Mucosa of stomach (tissue), 1 donor: ENCODE measurements at regions not wholly inside any gene's neighbourhood (a gene's known extent, or its start where the extent isn't known, plus 50 kb on each side); places are given as distances from the start of the nearest gene placed in this dataset.

ENCODE experiments used
- H3K27me3 ChIP-seq: one replicate; pipeline ENCODE4 v1.7.0; 2013; ENCODE audit warnings: mild to moderate bottlenecking, low read length; ENCODE audit not compliant: control insufficient read depth, insufficient read depth
- H3K36me3 ChIP-seq: one replicate; pipeline ENCODE4 v1.7.0; 2013; ENCODE audit warnings: low read length; ENCODE audit not compliant: control insufficient read depth, insufficient read depth
- H3K4me1 ChIP-seq: one replicate; pipeline ENCODE4 v1.7.0; 2013; ENCODE audit warnings: mild to moderate bottlenecking, low read length; ENCODE audit not compliant: control insufficient read depth, insufficient read depth
- H3K4me3 ChIP-seq: one replicate; pipeline ENCODE4 v1.7.0; 2013; ENCODE audit warnings: low read length
- H3K9ac ChIP-seq: one replicate; pipeline ENCODE4 v1.7.0; 2013; ENCODE audit warnings: mild to moderate bottlenecking, low read length, moderate library complexity
- H3K9me3 ChIP-seq: one replicate; pipeline ENCODE4 v1.7.0; 2013; ENCODE audit warnings: mild to moderate bottlenecking, low read length, moderate library complexity; ENCODE audit not compliant: control insufficient read depth
- donor health status: Pancreatic carcinoma.

- H3K4me1 ChIP-seq: no peaks in the 10 kb centered on the region
Measured at GRCh38 chr14:61226015-61226654, 55.0 kb downstream of the TMEM30B start.

GRCh38 chr14:61225344-61225743, 55.8 kb downstream of the TMEM30B start:
- Histone ChIP-seq H3K27me3 (no peaks in the 10 kb centered on the region), H3K4me3 (no peak overlapping the region), H3K9me3 (no peaks in the 10 kb centered on the region), H3K9ac (no peak overlapping the region), H3K36me3 (no peaks in the 10 kb centered on the region), H3K4me1 (no peaks in the 10 kb centered on the region)

More at GRCh38 chr14:61226015-61226654, 55.0 kb downstream of the TMEM30B start:
- Histone ChIP-seq H3K9ac (no peak overlapping the region), H3K4me3 (no peak overlapping the region), H3K9me3 (no peaks in the 10 kb centered on the region), H3K27me3 (no peaks in the 10 kb centered on the region), H3K36me3 (no peaks in the 10 kb centered on the region)

GRCh38 chr14:61223552-61223951, 57.6 kb downstream of the TMEM30B start:
- H3K27me3 ChIP-seq: no peaks in the 10 kb centered on the region
- H3K4me1 ChIP-seq: no peaks in the 10 kb centered on the region
- no peaks in the 10 kb centered on the region for H3K36me3 ChIP-seq
- no peaks in the 10 kb centered on the region for H3K9me3 ChIP-seq
- H3K4me3 ChIP-seq: no peak overlapping the region
- H3K9ac ChIP-seq: no peak overlapping the region

GRCh38 chr14:61222388-61222787, 58.8 kb downstream of the TMEM30B start:
- H3K36me3 ChIP-seq: no peaks in the 10 kb centered on the region
- no peaks in the 10 kb centered on the region for H3K27me3 ChIP-seq
- no peaks in the 10 kb centered on the region for H3K9me3 ChIP-seq
- H3K4me1 ChIP-seq: no peaks in the 10 kb centered on the region
- no peak overlapping the region for H3K4me3 ChIP-seq
- no peak overlapping the region for H3K9ac ChIP-seq

GRCh38 chr14:61221906-61222305, 59.2 kb downstream of the TMEM30B start:
- H3K4me3 ChIP-seq: no peak overlapping the region

GRCh38 chr14:61219673-61220072, 61.5 kb downstream of the TMEM30B start:
- Histone ChIP-seq H3K4me1 (no peaks in the 10 kb centered on the region), H3K27me3 (no peaks in the 10 kb centered on the region), H3K9me3 (no peaks in the 10 kb centered on the region), H3K9ac (no peak overlapping the region), H3K36me3 (no peaks in the 10 kb centered on the region), H3K4me3 (no peak overlapping the region)

More at GRCh38 chr14:61221906-61222305, 59.2 kb downstream of the TMEM30B start:
- no peaks in the 10 kb centered on the region for H3K27me3 ChIP-seq
- no peaks in the 10 kb centered on the region for H3K9me3 ChIP-seq
- H3K9ac ChIP-seq: no peak overlapping the region
- no peaks in the 10 kb centered on the region for H3K36me3 ChIP-seq
- no peaks in the 10 kb centered on the region for H3K4me1 ChIP-seq

GRCh38 chr14:61219256-61219655, 61.9 kb downstream of the TMEM30B start:
- H3K9me3 ChIP-seq: no peaks in the 10 kb centered on the region
- no peaks in the 10 kb centered on the region for H3K36me3 ChIP-seq

GRCh38 chr14:61218767-61219166, 62.4 kb downstream of the TMEM30B start:
- Histone ChIP-seq H3K9me3 (no peaks in the 10 kb centered on the region), H3K4me3 (no peak overlapping the region), H3K9ac (no peak overlapping the region), H3K27me3 (no peaks in the 10 kb centered on the region), H3K36me3 (no peaks in the 10 kb centered on the region), H3K4me1 (no peaks in the 10 kb centered on the region)

More at GRCh38 chr14:61219256-61219655, 61.9 kb downstream of the TMEM30B start:
- no peak overlapping the region for H3K9ac ChIP-seq
- H3K27me3 ChIP-seq: no peaks in the 10 kb centered on the region
- no peaks in the 10 kb centered on the region for H3K4me1 ChIP-seq
- H3K4me3 ChIP-seq: no peak overlapping the region

GRCh38 chr14:61218157-61218556, 63.0 kb downstream of the TMEM30B start:
- no peaks in the 10 kb centered on the region for H3K9me3 ChIP-seq
- H3K4me3 ChIP-seq: no peak overlapping the region
- H3K4me1 ChIP-seq: no peaks in the 10 kb centered on the region
- no peaks in the 10 kb centered on the region for H3K27me3 ChIP-seq
- no peak overlapping the region for H3K9ac ChIP-seq
- H3K36me3 ChIP-seq: no peaks in the 10 kb centered on the region

- H3K9me3 ChIP-seq: no peaks in the 10 kb centered on the region
- H3K27me3 ChIP-seq: no peaks in the 10 kb centered on the region
- H3K9ac ChIP-seq: no peak overlapping the region
- H3K36me3 ChIP-seq: no peaks in the 10 kb centered on the region
- H3K4me1 ChIP-seq: no peaks in the 10 kb centered on the region
- no peak overlapping the region for H3K4me3 ChIP-seq
Measured at GRCh38 chr14:61217516-61217915, 63.6 kb downstream of the TMEM30B start.

- no peaks in the 10 kb centered on the region for H3K27me3 ChIP-seq
- no peaks in the 10 kb centered on the region for H3K36me3 ChIP-seq
- H3K4me1 ChIP-seq: no peaks in the 10 kb centered on the region
- H3K9me3 ChIP-seq: no peaks in the 10 kb centered on the region
- H3K4me3 ChIP-seq: no peak overlapping the region
- no peak overlapping the region for H3K9ac ChIP-seq
Measured at GRCh38 chr14:61215222-61216020, 65.7 kb downstream of the TMEM30B start.

- no peak overlapping the region for H3K9ac ChIP-seq
Measured at GRCh38 chr14:61213920-61214319, 67.2 kb downstream of the TMEM30B start.

More at GRCh38 chr14:61213920-61214319, 67.2 kb downstream of the TMEM30B start:
- no peaks in the 10 kb centered on the region for H3K27me3 ChIP-seq
- H3K9me3 ChIP-seq: no peaks in the 10 kb centered on the region
- no peaks in the 10 kb centered on the region for H3K36me3 ChIP-seq
- H3K4me3 ChIP-seq: no peak overlapping the region
- no peaks in the 10 kb centered on the region for H3K4me1 ChIP-seq
